HG03354 (cell line): ENCODE measurements at regions not wholly inside any gene's neighbourhood (a gene's known extent, or its start where the extent isn't known, plus 50 kb on each side); places are given as distances from the start of the nearest gene placed in this dataset.
"Not testable (repeated sequence)": the region's sequence is repeated elsewhere in the genome, so short reads cannot be mapped to it uniquely, and the experiment has no call there.

ENCODE experiments used
- ATAC-seq: cut with Tn5 transposase; IDR thresholded peaks from one replicate; pipeline ENCODE4 v1.9.1; 2021; ENCODE audit warnings: mild to moderate bottlenecking; ENCODE audit not compliant: unreplicated experiment, poor library complexity, severe bottlenecking

- no peak for ATAC-seq
These were observed 170.6 kb downstream of the ZIC5 start for GRCh38 chr13:99800951-99801350.

- ATAC-seq: no peak
These were observed 171.6 kb downstream of the ZIC5 start for GRCh38 chr13:99800011-99800410.

GRCh38 chr13:99798756-99799155, 172.8 kb downstream of the ZIC5 start:
- no peak for ATAC-seq

GRCh38 chr13:99797691-99798090, 173.9 kb downstream of the ZIC5 start:
- ATAC-seq: no peak

GRCh38 chr13:99796175-99796819, 175.3 kb downstream of the ZIC5 start:
- ATAC-seq: no peak

GRCh38 chr13:99792079-99792921, 179.3 kb downstream of the ZIC5 start:
- no peak for ATAC-seq

- no peak for ATAC-seq
These were observed 188.9 kb downstream of the ZIC5 start for GRCh38 chr13:99782669-99783068.

GRCh38 chr13:99778500-99778899, 193.1 kb downstream of the ZIC5 start:
- no peak for ATAC-seq

- ATAC-seq: no peak
These were observed 193.7 kb downstream of the ZIC5 start for GRCh38 chr13:99777873-99778272.

- no peak for ATAC-seq
These were observed 196.9 kb downstream of the ZIC5 start for GRCh38 chr13:99774644-99775043.

- no peak for ATAC-seq
These were observed 202.6 kb downstream of the ZIC5 start for GRCh38 chr13:99768986-99769385.

- no peak for ATAC-seq
These were observed 204.9 kb downstream of the ZIC5 start for GRCh38 chr13:99766641-99767045.

GRCh38 chr13:99765869-99766268, 205.7 kb downstream of the ZIC5 start:
- ATAC-seq: no peak

- ATAC-seq: no peak
These were observed 211.1 kb downstream of the ZIC5 start for GRCh38 chr13:99760456-99760855.

- ATAC-seq: no peak
These were observed 212.4 kb downstream of the ZIC5 start for GRCh38 chr13:99759163-99759552.

- no peak for ATAC-seq
These were observed 213.0 kb downstream of the ZIC5 start for GRCh38 chr13:99758460-99759162.

- no peak for ATAC-seq
These were observed 213.7 kb downstream of the ZIC5 start for GRCh38 chr13:99757756-99758459.

- no peak for ATAC-seq
These were observed 215.3 kb downstream of the ZIC5 start for GRCh38 chr13:99756281-99756680.

- not testable (repeated sequence) for ATAC-seq
These were observed 216.8 kb downstream of the ZIC5 start for GRCh38 chr13:99754750-99755149.

GRCh38 chr13:99752373-99752772, 219.2 kb downstream of the ZIC5 start:
- no peak for ATAC-seq
